Mucosa of descending colon (tissue), 3 donors: ENCODE measurements at regions not wholly inside any gene's neighbourhood (a gene's known extent, or its start where the extent isn't known, plus 50 kb on each side); places are given as distances from the start of the nearest gene placed in this dataset.

Source experiments
- ATAC-seq: fragments of 200-7000 bp; cut with Tn5 transposase; one replicate; pipeline ENCODE4 v1.9.1; 2020; ENCODE audit warnings: mild to moderate bottlenecking, moderate library complexity
- DNase-seq, 3 donors: peaks; one replicate each; pipeline ENCODE4 v3.0.0-alpha.2; 2020
- H3K36me3 ChIP-seq: fragments of 200-600 bp; one replicate; pipeline ENCODE4 v1.8.0; 2021; ENCODE audit warnings: low read depth, mild to moderate bottlenecking
- H3K4me1 ChIP-seq: fragments of 200-600 bp; one replicate; pipeline ENCODE4 v1.8.0; 2021; ENCODE audit warnings: low read depth, mild to moderate bottlenecking
- H3K4me3 ChIP-seq: fragments of 200-600 bp; one replicate; pipeline ENCODE4 v1.8.0; 2021; ENCODE audit warnings: mild to moderate bottlenecking
- H3K9me3 ChIP-seq: fragments of 200-600 bp; one replicate; pipeline ENCODE4 v1.8.0; 2021; ENCODE audit warnings: mild to moderate bottlenecking
- intact Hi-C, 2 donors: fragments of 100-400 bp; cut with DNase I in 1 of 2; cut with micrococcal nuclease in 1 of 2; formaldehyde crosslinking; loops; one replicate each; pipeline versions ENCODE4 v1.11.0 to v1.11.1; 2022; cut with DNase I, micrococcal nuclease
- TF ChIP-seq, protein P1 (sequence below): fragments of 200-600 bp; IDR thresholded peaks from one replicate; pipeline ENCODE4 v1.8.0; 2022; ENCODE audit warnings: antibody characterized with exemption, mild to moderate bottlenecking
- donor health status: DM: no; HTN: no; CAD: no; lungs with moderate emphysema.
- donor health status: DM: no; HTN: no; CAD: no.
- donor health status: DM: no; HTN: yes; CAD: no.

- intact Hi-C loops = no loop called here
- Histone ChIP-seq H3K4me3 (no peak overlapping the region), H3K9me3 (no peaks in the 10 kb centered on the region), H3K4me1 (no peaks in the 10 kb centered on the region), H3K36me3 (no peaks in the 10 kb centered on the region)
- ATAC-seq (no peak), DNase-seq (no peak)
- TF ChIP-seq, protein P1, sequence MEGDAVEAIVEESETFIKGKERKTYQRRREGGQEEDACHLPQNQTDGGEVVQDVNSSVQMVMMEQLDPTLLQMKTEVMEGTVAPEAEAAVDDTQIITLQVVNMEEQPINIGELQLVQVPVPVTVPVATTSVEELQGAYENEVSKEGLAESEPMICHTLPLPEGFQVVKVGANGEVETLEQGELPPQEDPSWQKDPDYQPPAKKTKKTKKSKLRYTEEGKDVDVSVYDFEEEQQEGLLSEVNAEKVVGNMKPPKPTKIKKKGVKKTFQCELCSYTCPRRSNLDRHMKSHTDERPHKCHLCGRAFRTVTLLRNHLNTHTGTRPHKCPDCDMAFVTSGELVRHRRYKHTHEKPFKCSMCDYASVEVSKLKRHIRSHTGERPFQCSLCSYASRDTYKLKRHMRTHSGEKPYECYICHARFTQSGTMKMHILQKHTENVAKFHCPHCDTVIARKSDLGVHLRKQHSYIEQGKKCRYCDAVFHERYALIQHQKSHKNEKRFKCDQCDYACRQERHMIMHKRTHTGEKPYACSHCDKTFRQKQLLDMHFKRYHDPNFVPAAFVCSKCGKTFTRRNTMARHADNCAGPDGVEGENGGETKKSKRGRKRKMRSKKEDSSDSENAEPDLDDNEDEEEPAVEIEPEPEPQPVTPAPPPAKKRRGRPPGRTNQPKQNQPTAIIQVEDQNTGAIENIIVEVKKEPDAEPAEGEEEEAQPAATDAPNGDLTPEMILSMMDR = no peak
Measured at GRCh38 chr3:110384601-110385000, 687.0 kb upstream of the NECTIN3 start.

DNA sequence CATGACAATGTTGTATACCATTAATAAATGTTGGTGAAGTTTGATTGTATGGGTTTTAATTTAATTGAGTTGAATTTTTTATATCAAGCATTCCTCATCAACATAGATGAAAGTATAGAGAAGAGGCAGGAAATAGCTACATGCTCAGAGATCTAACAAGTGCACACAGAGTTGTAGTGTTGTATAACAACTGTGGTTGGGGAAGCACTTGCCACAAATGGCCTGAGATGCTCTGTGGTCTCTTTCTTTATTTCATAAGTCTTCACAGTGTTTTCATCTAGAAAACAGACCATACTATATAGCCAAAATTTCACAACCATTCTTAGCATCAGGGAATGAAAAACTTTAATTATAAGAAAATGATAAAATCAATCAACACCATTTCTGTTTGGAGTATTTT, 682.6 kb upstream of the NECTIN3 start:
- intact Hi-C loops = no loop called here
- DNase-seq (no peak), ATAC-seq (no peak)
- Histone ChIP-seq H3K9me3 (no peaks in the 10 kb centered on the region), H3K4me1 (no peaks in the 10 kb centered on the region), H3K4me3 (no peak overlapping the region), H3K36me3 (no peaks in the 10 kb centered on the region)
- TF ChIP-seq, protein P1 = no peak

DNA sequence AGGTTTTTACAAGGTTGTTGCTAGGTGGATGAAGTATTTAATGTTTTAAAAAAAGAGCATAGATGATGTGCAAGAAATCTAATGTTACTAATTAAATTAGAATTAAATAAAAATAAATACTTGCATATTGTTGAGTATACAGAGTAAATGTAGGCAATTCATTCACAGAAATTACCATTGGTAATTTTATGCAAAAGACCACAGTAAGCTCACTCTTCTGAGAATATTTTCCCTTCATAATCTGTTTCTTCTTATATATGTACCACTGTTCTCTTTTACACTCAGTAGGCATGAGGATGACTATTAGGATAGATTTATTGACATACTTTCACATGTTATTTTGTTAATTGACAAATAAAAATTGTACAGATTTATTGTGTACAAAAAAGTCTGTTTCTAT, 681.2 kb upstream of the NECTIN3 start:
- no peak overlapping the region for H3K4me3 ChIP-seq
- TF ChIP-seq, protein P1 = no peak
- intact Hi-C loops = no loop called here
- no peaks in the 10 kb centered on the region for H3K9me3 ChIP-seq
- no peaks in the 10 kb centered on the region for H3K4me1 ChIP-seq
- ATAC-seq (no peak), DNase-seq (no peak)
- no peaks in the 10 kb centered on the region for H3K36me3 ChIP-seq

GRCh38 chr3:110391042-110391441, 680.6 kb upstream of the NECTIN3 start:
- H3K4me3 ChIP-seq = no peak overlapping the region
- no peaks in the 10 kb centered on the region for H3K36me3 ChIP-seq
- TF ChIP-seq, protein P1 = no peak

DNA sequence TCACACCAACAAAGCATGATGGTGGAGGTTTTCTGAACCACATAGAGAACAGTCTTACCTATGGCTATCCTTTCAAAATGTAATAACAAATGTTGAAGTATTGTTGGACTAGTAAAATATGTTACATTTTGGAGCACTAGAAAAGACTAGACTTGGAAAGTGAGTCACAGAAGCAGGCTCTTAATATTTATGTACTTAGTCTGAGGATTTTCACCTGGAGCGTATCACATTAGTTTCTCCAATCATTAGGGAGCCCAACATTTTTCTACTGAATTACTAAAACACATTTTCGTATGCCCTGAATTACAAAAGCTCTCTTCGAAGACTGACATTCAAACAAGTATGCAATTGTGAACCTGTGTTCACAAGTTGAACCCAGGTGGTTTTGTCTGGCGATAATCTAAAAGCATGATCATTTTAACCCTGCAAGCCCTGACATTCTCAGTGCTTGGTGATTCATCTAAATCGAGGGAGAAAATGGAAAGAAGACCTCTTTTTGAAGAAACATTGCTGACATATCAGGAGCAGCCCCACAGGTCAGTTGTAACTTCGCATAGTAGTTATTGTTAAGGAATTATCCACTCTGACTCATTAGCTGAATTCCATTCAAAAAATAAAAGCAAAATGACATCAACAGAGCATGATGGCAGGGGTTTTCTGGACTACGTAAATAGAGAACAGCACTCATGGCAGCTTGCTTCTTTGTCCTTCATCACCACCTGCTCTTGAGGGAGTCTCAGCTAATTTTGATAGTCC, 679.8 kb upstream of the NECTIN3 start:
- intact Hi-C loops = no loop called here
- H3K36me3 ChIP-seq = no peaks in the 10 kb centered on the region
- TF ChIP-seq, protein P1 = no peak
- H3K9me3 ChIP-seq = no peaks in the 10 kb centered on the region
- no peak overlapping the region for H3K4me3 ChIP-seq
- DNase-seq (no peak), ATAC-seq (no peak)
- H3K4me1 ChIP-seq = no peaks in the 10 kb centered on the region

More at GRCh38 chr3:110391042-110391441, 680.6 kb upstream of the NECTIN3 start:
- intact Hi-C loops = no loop called here
- Histone ChIP-seq H3K4me1 (no peaks in the 10 kb centered on the region), H3K9me3 (no peaks in the 10 kb centered on the region)
- no peak for DNase-seq
- no peak for ATAC-seq
